Kidney (tissue), 13 donors: ENCODE measurements at regions not wholly inside any gene's neighbourhood (a gene's known extent, or its start where the extent isn't known, plus 50 kb on each side); places are given as distances from the start of the nearest gene placed in this dataset.

ENCODE experiments used
- DNase-seq, 5 donors: peaks; one replicate each; pipeline ENCODE4 v3.0.0-alpha.2; 2013 to 2020
- FAIRE-seq: peaks from 2 replicates; lab custom pipeline; 2012; peaks lifted over from hg19 to GRCh38; lab: Jason Lieb, UNC
- H3K27ac ChIP-seq, 2 donors: one replicate each; pipeline ENCODE4 v1.7.0; 2013; ENCODE audit warnings: low read depth in 2 of 2, low read length in 2 of 2, inconsistent platforms in 1 of 2
- H3K27me3 ChIP-seq: one replicate; pipeline ENCODE4 v1.7.1; 2013; ENCODE audit warnings: low read length, inconsistent platforms; ENCODE audit not compliant: control insufficient read depth, insufficient read depth
- H3K36me3 ChIP-seq, 3 donors: one replicate each; pipeline versions ENCODE4 v1.7.0 to v1.7.1; 2013; ENCODE audit warnings: low read length in 3 of 3, control low read depth in 1 of 3, inconsistent platforms in 1 of 3; ENCODE audit not compliant: insufficient read depth in 3 of 3, control insufficient read depth in 2 of 3
- H3K4me1 ChIP-seq, 3 donors: one replicate each; pipeline versions ENCODE4 v1.7.0 to v1.7.1; 2013; ENCODE audit warnings: low read length in 3 of 3, inconsistent platforms in 1 of 3, low read depth in 1 of 3; ENCODE audit not compliant: control insufficient read depth in 2 of 3, insufficient read depth in 2 of 3
- H3K4me3 ChIP-seq, 3 donors: one replicate each; pipeline versions ENCODE4 v1.7.0 to v1.8.1; 2013; ENCODE audit warnings: low read length in 3 of 3, control low read depth in 1 of 3, inconsistent platforms in 1 of 3
- H3K9ac ChIP-seq, 3 donors: one replicate each; pipeline versions ENCODE4 v1.7.0 to v1.7.1; 2013; ENCODE audit warnings: low read length in 3 of 3, control low read depth in 1 of 3, inconsistent platforms in 1 of 3
- H3K9me3 ChIP-seq, 3 donors: one replicate each; pipeline versions ENCODE4 v1.7.0 to v1.7.1; 2013; ENCODE audit warnings: low read length in 3 of 3, control low read depth in 1 of 3, inconsistent platforms in 1 of 3; ENCODE audit not compliant: control insufficient read depth in 2 of 3, insufficient read depth in 1 of 3
- intact Hi-C: fragments of 100-400 bp; cut with DNase I; formaldehyde crosslinking; loops from one replicate; pipeline ENCODE4 v1.11.1; 2022
- TF ChIP-seq, protein P1 (sequence below): IDR thresholded peaks from 3 replicates; pipeline ENCODE4 v1.5.1; 2012; ENCODE audit warnings: mild to moderate bottlenecking, moderate library complexity, borderline replicate concordance; ENCODE audit not compliant: insufficient read depth; ENCODE audit errors: extremely low read depth
- donor health status: control.
- donor health status: control.
- donor health status: control.
- donor health status: control.
- donor health status: control.
- donor health status: DM: yes; HTN: yes; CAD: no.
- donor health status: Normal renal cell carcinoma (clear cell type).

- no peaks in the 10 kb centered on the region for H3K27me3 ChIP-seq
- DNase-seq (peak in 1 of 5 donors; percentile 15), FAIRE-seq (no peak)
- no peak overlapping the region for H3K27ac ChIP-seq
- no peak overlapping the region for H3K4me3 ChIP-seq
- H3K36me3 ChIP-seq: no peaks in the 10 kb centered on the region
- no peaks in the 10 kb centered on the region for H3K9me3 ChIP-seq
- H3K9ac ChIP-seq: no peak overlapping the region
- intact Hi-C loops: no loop called here
- TF ChIP-seq, protein P1, sequence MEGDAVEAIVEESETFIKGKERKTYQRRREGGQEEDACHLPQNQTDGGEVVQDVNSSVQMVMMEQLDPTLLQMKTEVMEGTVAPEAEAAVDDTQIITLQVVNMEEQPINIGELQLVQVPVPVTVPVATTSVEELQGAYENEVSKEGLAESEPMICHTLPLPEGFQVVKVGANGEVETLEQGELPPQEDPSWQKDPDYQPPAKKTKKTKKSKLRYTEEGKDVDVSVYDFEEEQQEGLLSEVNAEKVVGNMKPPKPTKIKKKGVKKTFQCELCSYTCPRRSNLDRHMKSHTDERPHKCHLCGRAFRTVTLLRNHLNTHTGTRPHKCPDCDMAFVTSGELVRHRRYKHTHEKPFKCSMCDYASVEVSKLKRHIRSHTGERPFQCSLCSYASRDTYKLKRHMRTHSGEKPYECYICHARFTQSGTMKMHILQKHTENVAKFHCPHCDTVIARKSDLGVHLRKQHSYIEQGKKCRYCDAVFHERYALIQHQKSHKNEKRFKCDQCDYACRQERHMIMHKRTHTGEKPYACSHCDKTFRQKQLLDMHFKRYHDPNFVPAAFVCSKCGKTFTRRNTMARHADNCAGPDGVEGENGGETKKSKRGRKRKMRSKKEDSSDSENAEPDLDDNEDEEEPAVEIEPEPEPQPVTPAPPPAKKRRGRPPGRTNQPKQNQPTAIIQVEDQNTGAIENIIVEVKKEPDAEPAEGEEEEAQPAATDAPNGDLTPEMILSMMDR: no peak
- H3K4me1 ChIP-seq: no peaks in the 10 kb centered on the region
These were observed 546.2 kb downstream of the MEI4 start for GRCh38 chr6:78199044-78199443.

GRCh38 chr6:78222226-78222625 lies 569.4 kb downstream of the MEI4 start:
- Histone ChIP-seq H3K36me3 (no peaks in the 10 kb centered on the region), H3K4me3 (no peak overlapping the region), H3K27ac (no peak overlapping the region), H3K27me3 (no peaks in the 10 kb centered on the region), H3K4me1 (no peaks in the 10 kb centered on the region), H3K9me3 (no peaks in the 10 kb centered on the region), H3K9ac (no peak overlapping the region)
- TF ChIP-seq, protein P1: no peak
- FAIRE-seq (no peak), DNase-seq (no peak)
- intact Hi-C loops: no loop called here

- Histone ChIP-seq H3K4me1 (no peaks in the 10 kb centered on the region), H3K4me3 (no peak overlapping the region), H3K9ac (no peak overlapping the region), H3K36me3 (no peaks in the 10 kb centered on the region), H3K27ac (no peak overlapping the region), H3K27me3 (no peaks in the 10 kb centered on the region), H3K9me3 (no peaks in the 10 kb centered on the region)
- intact Hi-C loops: no loop called here
- FAIRE-seq (no peak), DNase-seq (peak in 1 of 5 donors; percentile 10)
- TF ChIP-seq, protein P1: no peak
These were observed 578.2 kb downstream of the MEI4 start for GRCh38 chr6:78231002-78231401.

DNA sequence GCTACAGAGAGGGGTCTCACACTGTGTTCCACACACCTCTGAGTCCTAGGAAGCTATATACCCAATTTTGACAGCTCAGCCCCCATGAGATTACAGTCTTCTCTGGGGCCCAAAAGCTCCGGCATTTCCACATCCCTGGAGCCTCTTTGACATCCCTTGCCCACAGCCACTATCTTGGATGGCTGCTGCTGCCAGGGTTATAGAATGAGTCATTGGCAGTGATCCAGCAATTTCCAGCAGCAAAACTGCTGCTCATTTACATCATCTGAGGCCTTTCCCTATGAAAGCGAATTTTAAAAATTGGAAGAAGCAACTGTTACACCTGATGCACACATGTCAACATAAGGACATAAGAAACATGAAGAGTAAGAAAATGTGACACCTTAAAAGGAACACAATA lies 590.7 kb downstream of the MEI4 start:
- TF ChIP-seq, protein P1: no peak
- Histone ChIP-seq H3K4me1 (no peaks in the 10 kb centered on the region), H3K9ac (no peak overlapping the region), H3K27me3 (no peaks in the 10 kb centered on the region), H3K36me3 (no peaks in the 10 kb centered on the region), H3K9me3 (peaks cover 0 to 9% (median 2%) of the 10 kb centered on the region in 3 donors), H3K4me3 (no peak overlapping the region), H3K27ac (no peak overlapping the region)
- intact Hi-C loops: no loop called here
- FAIRE-seq: no peak
- DNase-seq: no peak
